Mammary epithelial cell (primary cell): ENCODE measurements at regions not wholly inside any gene's neighbourhood (a gene's known extent, or its start where the extent isn't known, plus 50 kb on each side); places are given as distances from the start of the nearest gene placed in this dataset.

Source experiments
- CTCF ChIP-seq, 2 donors: IDR thresholded peaks in 1 of 2; conservative IDR thresholded peaks in 1 of 2; 2 replicates each; pipeline ENCODE4 v1.5.1; 2011 to 2012; ENCODE audit warnings: inconsistent platforms in 2 of 2, low read length in 2 of 2, mild to moderate bottlenecking in 2 of 2, control low read depth in 1 of 2, low read depth in 1 of 2; ENCODE audit not compliant: insufficient read depth in 1 of 2; ENCODE audit errors: extremely low read depth in 1 of 2
- EZH2 ChIP-seq: IDR thresholded peaks from 2 replicates; pipeline ENCODE4 v1.6.1; 2012; ENCODE audit warnings: low read length, inconsistent platforms, borderline replicate concordance

GRCh38 chr14:95025218-95025617 lies 132.1 kb downstream of the DICER1 start:
- TF ChIP-seq CTCF (conservative IDR thresholded peaks at IDR 0.05 in 1 of 2, IDR thresholded peaks at IDR 0.05 in 1 of 2; ENCODE audit: extremely low read depth in 1 of 2, insufficient read depth in 1 of 2, low read depth in 1 of 2, low read length in 2 of 2) (no peak), EZH2 (no peak)
